RPMI7951 (cell line): ENCODE measurements at regions not wholly inside any gene's neighbourhood (a gene's known extent, or its start where the extent isn't known, plus 50 kb on each side); places are given as distances from the start of the nearest gene placed in this dataset.
A peak's percentile ranks its signal among the peaks of the same experiment; 100 is the strongest.
"Not testable (repeated sequence)": the region's sequence is repeated elsewhere in the genome, so short reads cannot be mapped to it uniquely, and the experiment has no call there.

Source experiments
- DNase-seq: peaks from one replicate; pipeline ENCODE4 v3.0.0-alpha.2; 2012; ENCODE audit warnings: low read depth

DNA sequence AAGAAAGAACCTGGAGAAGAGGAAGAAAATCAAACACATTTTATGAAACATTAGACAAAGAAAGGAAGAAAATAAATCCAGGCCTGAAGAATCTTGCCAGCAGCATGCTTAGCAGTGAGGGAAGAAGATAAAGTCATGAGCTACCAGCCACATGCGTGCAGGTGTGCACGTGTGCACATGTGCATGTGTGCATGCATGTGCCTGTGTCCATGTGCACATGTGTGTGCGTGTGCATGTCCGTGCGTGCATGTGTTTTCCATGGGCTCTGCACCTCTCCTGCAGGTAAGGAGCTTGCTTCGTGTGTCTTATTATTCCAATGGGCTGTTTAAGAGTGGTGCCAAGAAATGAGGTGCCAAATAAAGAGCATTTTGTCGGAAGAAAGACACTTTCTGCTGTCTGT is 322.2 kb downstream of the FGFR2 start:
- no peak for DNase-seq

- DNase-seq: no peak
Observed at GRCh38 chr10:121276822-121277221, 321.4 kb downstream of the FGFR2 start.

- not testable (repeated sequence) for DNase-seq
Observed at GRCh38 chr10:121278386-121278785, 319.9 kb downstream of the FGFR2 start.

DNA sequence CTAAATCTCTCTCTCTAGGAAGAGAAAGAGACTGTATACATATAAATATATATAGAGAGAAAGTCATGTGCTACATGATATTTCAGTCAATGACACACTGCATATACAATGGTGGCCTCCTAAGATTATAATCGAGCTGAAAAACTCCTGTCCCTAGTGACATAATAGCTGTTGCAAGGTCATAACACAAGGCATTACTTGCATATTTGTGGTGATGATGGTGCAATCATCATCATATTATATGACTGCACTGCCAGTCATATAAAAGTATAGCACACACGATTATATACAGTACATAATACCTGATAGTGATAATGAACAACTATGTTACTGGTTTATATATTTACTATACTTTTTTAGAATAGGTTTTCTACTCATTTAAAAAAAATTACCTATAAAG is 316.7 kb downstream of the FGFR2 start:
- DNase-seq: peak; percentile 7

DNA sequence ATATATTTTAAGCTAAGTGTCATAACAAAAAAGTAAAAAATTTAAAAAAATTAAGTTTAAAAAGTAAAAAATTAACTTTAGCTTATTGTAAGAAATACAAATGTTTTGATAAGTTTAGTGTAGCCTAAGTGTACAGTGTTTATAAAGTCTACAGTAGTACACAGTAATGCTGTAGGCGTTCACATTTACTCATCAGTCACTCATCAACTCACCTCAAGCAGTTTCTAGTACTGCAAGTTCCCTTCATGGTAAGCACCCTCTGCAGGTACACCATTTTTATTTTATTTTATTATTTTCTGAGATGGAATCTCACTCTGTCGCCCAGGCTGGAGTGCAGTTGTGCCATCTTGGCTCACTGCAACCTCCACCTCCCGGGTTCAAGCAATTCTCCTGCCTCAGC is 316.0 kb downstream of the FGFR2 start:
- no peak for DNase-seq

DNA sequence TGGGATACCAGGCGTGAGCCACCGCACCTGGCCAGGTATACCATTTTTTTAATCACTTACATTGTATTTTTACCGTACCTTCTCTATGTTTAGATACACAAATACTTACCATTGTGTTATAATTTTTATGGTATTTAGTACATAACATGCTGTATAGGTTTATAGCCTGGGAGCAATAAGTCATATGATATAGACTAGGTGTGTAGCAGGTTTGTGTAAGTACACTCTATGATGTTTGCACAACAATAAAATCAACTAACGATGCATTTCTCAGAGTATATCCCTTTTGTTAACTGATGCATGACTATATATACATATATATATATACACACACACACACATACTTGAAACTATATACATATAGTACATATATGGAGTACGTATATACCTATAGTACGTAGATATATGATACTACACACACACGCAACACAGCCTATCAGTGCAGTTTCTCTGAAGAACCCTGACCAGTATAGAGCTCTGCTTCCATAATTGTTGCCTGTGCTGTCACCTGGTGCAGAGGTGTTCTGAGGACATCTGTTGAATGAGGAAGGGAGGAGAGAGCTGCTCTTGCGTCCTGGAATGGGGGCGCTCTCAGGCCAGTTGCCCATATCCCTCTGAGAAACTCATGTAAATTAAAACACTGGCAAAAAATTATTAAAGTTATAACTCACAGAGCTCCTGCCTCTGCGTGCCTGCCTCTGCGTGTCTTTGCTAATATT is 315.3 kb downstream of the FGFR2 start:
- DNase-seq: no peak

DNA sequence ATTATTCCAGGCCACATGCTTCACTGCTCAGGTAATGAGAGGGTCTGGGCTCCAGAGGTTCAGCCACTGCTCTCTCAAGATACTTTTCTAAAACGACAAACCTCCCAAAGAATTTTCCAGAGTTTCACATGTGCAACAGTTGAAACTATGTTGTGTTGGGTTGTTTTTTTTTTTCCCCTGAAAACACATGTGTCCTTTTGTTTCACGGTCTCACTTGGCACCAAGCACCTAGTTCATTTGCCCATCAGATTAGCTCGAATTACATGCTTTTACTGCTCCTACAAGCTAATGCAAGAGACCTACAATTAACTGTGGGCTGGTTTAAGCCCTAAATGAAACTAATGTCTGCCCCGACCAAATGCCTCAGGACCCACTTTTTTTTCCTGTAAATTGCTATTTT is 313.3 kb downstream of the FGFR2 start:
- peak; percentile 22 for DNase-seq

- DNase-seq: no peak
Observed at GRCh38 chr10:121285406-121286196, 312.6 kb downstream of the FGFR2 start.

GRCh38 chr10:121288011-121288410 is 310.2 kb downstream of the FGFR2 start:
- DNase-seq: no peak

DNA sequence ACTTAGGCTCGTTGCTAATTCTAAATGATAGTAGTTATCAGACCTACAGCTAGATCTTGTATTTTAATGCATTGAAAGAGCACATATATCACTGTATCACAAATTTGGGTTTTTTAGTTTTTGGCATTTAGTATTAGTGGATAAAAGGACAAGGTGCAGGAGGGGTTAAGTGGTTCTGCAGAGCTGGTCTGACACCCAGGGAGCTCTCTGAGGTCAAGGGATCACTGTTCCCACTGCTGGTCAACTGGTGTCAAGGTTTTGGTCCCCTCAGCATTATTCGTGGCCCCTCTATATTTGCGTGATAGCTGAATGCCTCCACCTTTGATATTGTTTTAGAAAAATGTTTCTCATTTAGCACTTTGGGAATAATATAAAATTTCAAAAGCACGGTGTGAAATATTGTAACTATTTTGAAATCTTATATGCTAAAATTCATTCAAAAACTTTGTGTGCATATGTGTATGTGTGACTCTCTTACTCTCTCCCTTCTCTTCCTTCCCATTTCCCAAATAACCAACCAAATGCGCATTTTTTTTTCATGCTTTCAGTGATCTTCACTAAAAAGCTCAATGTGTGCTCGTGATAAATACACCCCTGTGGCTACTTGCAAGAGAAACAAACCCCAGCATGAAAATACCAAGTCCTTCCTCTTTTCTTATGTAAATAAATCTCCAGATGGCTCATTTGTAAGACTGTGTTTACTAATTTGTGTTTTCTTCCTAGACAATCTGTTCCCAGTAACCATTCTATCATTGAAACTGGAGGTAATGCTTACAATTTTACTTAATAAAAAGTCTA is 309.2 kb downstream of the FGFR2 start:
- DNase-seq: no peak

DNA sequence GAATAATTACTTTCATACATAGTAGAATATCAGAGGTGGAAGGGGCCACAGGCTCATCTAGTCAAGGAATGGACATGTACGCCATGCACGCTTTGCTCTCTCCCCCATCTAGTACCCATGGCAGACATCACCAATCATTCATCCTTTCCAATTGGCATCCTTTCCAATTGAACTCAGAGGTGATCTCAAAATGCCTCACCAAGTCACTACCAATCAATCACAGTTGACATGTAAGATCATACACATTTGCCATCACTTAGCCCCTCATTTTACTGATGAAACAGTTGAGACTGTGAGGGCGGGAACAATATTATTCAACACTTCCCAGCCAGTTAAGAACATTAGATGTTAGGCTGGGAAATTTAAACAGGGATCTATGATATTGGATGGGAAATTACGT is 308.4 kb downstream of the FGFR2 start:
- no peak for DNase-seq

DNA sequence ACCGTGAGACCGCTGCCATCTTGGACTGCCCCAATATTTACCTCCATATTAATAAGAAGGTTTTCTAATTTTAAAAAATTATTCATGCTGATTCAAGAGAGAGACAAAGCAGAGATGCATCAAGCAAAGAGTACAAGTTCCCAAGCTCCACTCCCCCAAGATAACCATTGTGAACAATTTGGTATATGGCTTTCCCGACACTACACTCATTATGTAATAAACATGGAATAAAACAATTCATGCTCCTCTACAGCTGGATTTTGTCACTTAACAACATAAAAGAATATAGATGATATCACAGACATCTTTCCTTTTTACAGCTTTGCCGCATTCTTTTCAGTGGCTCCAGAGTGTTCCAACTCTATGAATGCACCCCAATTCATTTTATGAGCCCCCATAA is 307.6 kb downstream of the FGFR2 start:
- DNase-seq: no peak

GRCh38 chr10:121291376-121291775 is 306.9 kb downstream of the FGFR2 start:
- DNase-seq: no peak

GRCh38 chr10:121291823-121292222 is 306.4 kb downstream of the FGFR2 start:
- DNase-seq: no peak

DNA sequence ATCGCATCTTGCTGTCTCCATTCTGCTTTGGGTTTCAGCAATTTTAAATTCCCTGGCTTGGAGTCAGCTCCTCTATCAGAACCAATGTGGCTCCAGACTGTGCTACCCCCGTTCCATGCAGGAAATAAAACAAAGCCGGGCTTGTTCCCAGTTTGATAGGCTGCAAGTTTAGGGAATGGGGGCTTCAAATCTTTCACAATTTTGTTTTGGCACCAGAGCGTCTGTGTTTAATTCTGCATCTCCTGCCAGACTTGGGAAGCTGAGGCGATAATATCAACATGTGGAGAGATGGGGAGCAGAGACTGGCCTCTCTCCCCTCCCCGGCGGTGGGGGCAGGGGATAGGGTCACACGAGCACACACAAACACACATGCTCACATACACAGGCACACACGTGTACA is 305.9 kb downstream of the FGFR2 start:
- no peak for DNase-seq

GRCh38 chr10:121293110-121293509 is 305.1 kb downstream of the FGFR2 start:
- DNase-seq: no peak

DNA sequence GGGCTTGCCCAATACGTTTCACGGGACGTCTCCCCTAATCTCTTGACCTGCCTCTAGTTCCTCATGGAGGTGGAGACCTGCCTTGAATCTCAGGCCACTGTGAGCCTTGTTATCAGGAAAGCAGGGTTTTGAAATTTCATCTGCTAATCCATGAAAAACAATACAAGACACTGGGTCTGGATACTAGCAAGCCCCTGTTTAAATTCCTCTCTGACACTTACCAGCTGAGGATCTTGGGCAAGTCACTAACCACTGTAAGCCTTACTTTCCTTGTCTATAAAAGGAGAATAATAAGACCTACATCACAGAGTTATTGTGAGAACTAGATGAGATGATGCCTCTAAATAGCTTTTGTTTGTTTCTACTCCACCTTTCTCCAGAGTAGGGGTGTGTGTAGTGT is 303.6 kb downstream of the FGFR2 start:
- no peak for DNase-seq

- no peak for DNase-seq
Observed at GRCh38 chr10:121296378-121296777, 301.9 kb downstream of the FGFR2 start.

- DNase-seq: no peak
Observed at GRCh38 chr10:121296881-121297585, 301.2 kb downstream of the FGFR2 start.

GRCh38 chr10:121300723-121301122 is 297.5 kb downstream of the FGFR2 start:
- no peak for DNase-seq

GRCh38 chr10:121302541-121303180 is 295.6 kb downstream of the FGFR2 start:
- DNase-seq: no peak
